ENCODE measurements at regions not wholly inside any gene's neighbourhood (a gene's known extent, or its start where the extent isn't known, plus 50 kb on each side); places are given as distances from the start of the nearest gene placed in this dataset.

DNA sequence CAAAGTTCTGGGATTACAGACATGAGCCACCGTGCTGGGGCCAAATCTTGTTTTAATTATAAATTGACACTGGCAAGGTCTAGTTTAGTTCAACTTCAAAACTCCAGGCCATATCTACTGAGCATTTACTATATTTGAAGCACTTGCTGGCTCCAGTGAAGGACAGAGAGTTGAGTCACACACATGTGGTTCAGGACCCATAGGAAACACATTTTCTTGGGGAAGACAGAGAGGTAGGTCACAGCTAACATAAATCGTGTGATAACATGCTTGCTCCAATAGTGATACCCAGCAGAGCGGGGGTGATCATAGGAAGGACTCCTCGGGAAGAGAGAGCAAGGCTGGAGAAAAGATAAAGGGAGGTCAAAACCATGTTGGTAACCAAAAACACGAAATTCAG is 170.6 kb upstream of the TSC22D1 start (continued):
- TF ChIP-seq CHD7 (IDR thresholded peaks at IDR 0.05; ENCODE audit: insufficient replicate concordance, low read length) (no peak), TBP (IDR thresholded peaks at IDR 0.05; ENCODE audit: low read depth, low read length) (no peak), POLR2AphosphoS5 (IDR thresholded peaks at IDR 0.05; ENCODE audit: low read depth, low read length) (no peak), JUND (IDR thresholded peaks at IDR 0.05; ENCODE audit: low read length) (no peak), GTF2F1 (IDR thresholded peaks at IDR 0.05; ENCODE audit: borderline replicate concordance, low read depth, low read length) (no peak), POLR2A (IDR thresholded peaks at IDR 0.05; ENCODE audit: control extremely low read depth in 1 of 2, low read depth in 2 of 2, low read length in 2 of 2) (no peak), POU5F1 (IDR thresholded peaks at IDR 0.05; ENCODE audit: low read depth, low read length) (no peak), SRF (IDR thresholded peaks at IDR 0.05; ENCODE audit: low read depth, low read length) (no peak), MAX (IDR thresholded peaks at IDR 0.05) (no peak), RAD21 (IDR thresholded peaks at IDR 0.05 in 1 of 2, conservative IDR thresholded peaks at IDR 0.05 in 1 of 2; ENCODE audit: low read depth in 2 of 2, low read length in 2 of 2) (no peak), SP4 (IDR thresholded peaks at IDR 0.05; ENCODE audit: low read length) (no peak)
